B cell (primary cell): ENCODE measurements at regions not wholly inside any gene's neighbourhood (a gene's known extent, or its start where the extent isn't known, plus 50 kb on each side); places are given as distances from the start of the nearest gene placed in this dataset.
"Not testable (repeated sequence)": the region's sequence is repeated elsewhere in the genome, so short reads cannot be mapped to it uniquely, and the experiment has no call there.

Experiments used
- ATAC-seq: fragments of 200-7000 bp; cut with Tn5 transposase; one replicate; pipeline ENCODE4 v1.10.0; 2021; ENCODE audit warnings: low read depth, mild to moderate bottlenecking, moderate number of reproducible peaks, moderate library complexity
- CTCF ChIA-PET: fragments of 350-600 bp; sonication (Branson Sonifier 250); formaldehyde crosslinking; loops from one replicate; lab custom pipeline; 2021; ENCODE audit warnings: antibody characterized with exemption, inconsistent platforms; lab: Charles Lee
- POLR2A ChIA-PET: fragments of 350-600 bp; sonication (Branson Sonifier 250); formaldehyde crosslinking; loops from one replicate; lab custom pipeline; 2021; ENCODE audit warnings: antibody characterized with exemption; lab: Charles Lee
- DNase-seq: peaks from one replicate; pipeline ENCODE4 v3.0.0; 2013
- H2AFZ ChIP-seq: 2 replicates; pipeline ENCODE4 v1.6.1; 2012; ENCODE audit warnings: mild to moderate bottlenecking, low read depth, low read length; ENCODE audit not compliant: insufficient read depth, poor library complexity, severe bottlenecking
- H3K27ac ChIP-seq, 2 donors: 1 replicate in 1 of 2; 2 replicates in 1 of 2; pipeline ENCODE4 v1.5.1; 2012 to 2013; ENCODE audit warnings: low read length in 2 of 2, mild to moderate bottlenecking in 2 of 2, moderate library complexity in 1 of 2
- H3K27me3 ChIP-seq, 4 experiments: fragments of 200-600 bp in 1 of 4; sonication (generic) in 1 of 4; replicated peaks in 1 of 4; 1 replicate in 2 of 4; 2 replicates in 2 of 4; pipeline versions ENCODE4 v1.6.1 to v1.7.0; 2013 to 2016; ENCODE audit warnings: low read length in 3 of 4, mild to moderate bottlenecking in 2 of 4, mixed read lengths in 1 of 4, moderate library complexity in 1 of 4; ENCODE audit not compliant: insufficient read depth in 4 of 4, control insufficient read depth in 3 of 4; ENCODE audit errors: control extremely low read depth in 1 of 4
- H3K36me3 ChIP-seq, 2 experiments: replicated peaks in 1 of 2; 1 replicate in 1 of 2; 2 replicates in 1 of 2; pipeline versions ENCODE4 v1.6.1 to v1.7.1; 2013; ENCODE audit warnings: low read length in 1 of 2; ENCODE audit not compliant: insufficient read depth in 2 of 2, control insufficient read depth in 1 of 2; ENCODE audit errors: control extremely low read depth in 1 of 2, extremely low read depth in 1 of 2
- H3K4me1 ChIP-seq, 2 donors: fragments of 200-600 bp in 1 of 2; sonication (generic) in 1 of 2; 1 replicate in 1 of 2; 2 replicates in 1 of 2; pipeline versions ENCODE4 v1.5.1 to v1.6.1; 2013 to 2017; ENCODE audit warnings: low read length in 2 of 2; ENCODE audit not compliant: control insufficient read depth in 2 of 2, insufficient read depth in 2 of 2
- H3K4me2 ChIP-seq: replicated peaks from 2 replicates; pipeline ENCODE3; 2012; ENCODE audit warnings: mild to moderate bottlenecking, low read depth, low read length; ENCODE audit not compliant: poor library complexity, severe bottlenecking
- H3K4me3 ChIP-seq, 5 experiments: fragments of 200-600 bp in 1 of 5; sonication (generic) in 1 of 5; 1 replicate in 3 of 5; 2 replicates in 2 of 5; pipeline versions ENCODE4 v1.5.1 to v1.7.0; 2011 to 2016; ENCODE audit warnings: low read length in 4 of 5, mild to moderate bottlenecking in 4 of 5, low read depth in 2 of 5, control low read depth in 1 of 5, moderate library complexity in 1 of 5; ENCODE audit not compliant: insufficient read depth in 1 of 5; ENCODE audit errors: control extremely low read depth in 1 of 5, extremely low read depth in 1 of 5
- H3K79me2 ChIP-seq: fragments of 200-600 bp; sonication (generic); one replicate; pipeline ENCODE4 v1.6.0; 2016; ENCODE audit warnings: low read length; ENCODE audit not compliant: control insufficient read depth, insufficient read depth
- H3K9ac ChIP-seq: fragments of 200-600 bp; sonication (generic); 2 replicates; pipeline ENCODE4 v1.6.1; 2017; ENCODE audit warnings: mild to moderate bottlenecking, low read length, moderate library complexity
- H3K9me3 ChIP-seq, 3 donors: one replicate each; pipeline versions ENCODE4 v1.6.1 to v1.7.1; 2013; ENCODE audit warnings: low read length in 2 of 3; ENCODE audit not compliant: control insufficient read depth in 2 of 3, insufficient read depth in 1 of 3; ENCODE audit errors: control extremely low read depth in 1 of 3
- H4K20me1 ChIP-seq: 2 replicates; pipeline ENCODE4 v1.6.0; 2012; ENCODE audit warnings: mild to moderate bottlenecking, low read length; ENCODE audit not compliant: insufficient read depth, control insufficient read depth, poor library complexity, severe bottlenecking
- H3K27ac Mint-ChIP-seq: one replicate; pipeline ENCODE4 v1.8.0; 2021; ENCODE audit warnings: mixed read lengths
- H3K27me3 Mint-ChIP-seq: one replicate; pipeline ENCODE4 v1.8.0; 2021; ENCODE audit warnings: mixed read lengths
- H3K4me1 Mint-ChIP-seq: one replicate; pipeline ENCODE4 v1.8.0; 2021; ENCODE audit warnings: mixed read lengths
- H3K4me3 Mint-ChIP-seq: one replicate; pipeline ENCODE4 v1.8.0; 2021; ENCODE audit warnings: mixed read lengths
- H3K9me3 Mint-ChIP-seq: one replicate; pipeline ENCODE4 v1.8.0; 2022; ENCODE audit warnings: mixed read lengths; ENCODE audit not compliant: insufficient read depth
- WGBS: methylation state at CpG from one replicate; pipeline ENCODE4 v1.1.5; 2013; ENCODE audit warnings: missing lambda C conversion rate; ENCODE audit not compliant: insufficient coverage; 5-methylcytosine and 5-hydroxymethylcytosine counted together
- intact Hi-C: fragments of 100-400 bp; cut with micrococcal nuclease; formaldehyde crosslinking; loops from one replicate; pipeline ENCODE4 v1.10.0; 2022

- H3K27ac Mint-ChIP-seq, H3K27me3 ChIP-seq, H3K4me3 ChIP-seq, H3K4me1 Mint-ChIP-seq, H4K20me1 ChIP-seq, H3K4me1 ChIP-seq, H3K27ac ChIP-seq, H3K27me3 Mint-ChIP-seq, H3K9me3 Mint-ChIP-seq, H3K79me2 ChIP-seq, H2AFZ ChIP-seq, ATAC-seq, H3K36me3 ChIP-seq, CTCF ChIA-PET, H3K9ac ChIP-seq, H3K9me3 ChIP-seq, H3K4me2 ChIP-seq, POLR2A ChIA-PET, DNase-seq, intact Hi-C loops, H3K4me3 Mint-ChIP-seq: not testable (repeated sequence)
- WGBS = no CpG with 5 or more reads among the region's 4 CpGs
Observed at GRCh38 chr6:58007334-58008000, 690.0 kb downstream of the PRIM2 start.

- ATAC-seq, H3K4me3 Mint-ChIP-seq, H3K9me3 Mint-ChIP-seq, CTCF ChIA-PET, H3K36me3 ChIP-seq, intact Hi-C loops, H3K4me1 Mint-ChIP-seq, H3K9ac ChIP-seq, H3K27ac Mint-ChIP-seq, POLR2A ChIA-PET, H3K4me1 ChIP-seq, H3K4me3 ChIP-seq, H3K79me2 ChIP-seq, H3K27me3 Mint-ChIP-seq, H3K27ac ChIP-seq, H3K27me3 ChIP-seq, H4K20me1 ChIP-seq, H2AFZ ChIP-seq, DNase-seq, H3K9me3 ChIP-seq, H3K4me2 ChIP-seq: not testable (repeated sequence)
Observed at GRCh38 chr6:58008001-58008335, 690.5 kb downstream of the PRIM2 start.

- H4K20me1 ChIP-seq, H3K9me3 Mint-ChIP-seq, H3K4me3 Mint-ChIP-seq, POLR2A ChIA-PET, intact Hi-C loops, H3K27me3 ChIP-seq, ATAC-seq, CTCF ChIA-PET, H3K27ac ChIP-seq, H3K36me3 ChIP-seq, H3K9me3 ChIP-seq, H3K27ac Mint-ChIP-seq, DNase-seq, H3K9ac ChIP-seq, H3K4me3 ChIP-seq, H3K27me3 Mint-ChIP-seq, H3K4me2 ChIP-seq, H2AFZ ChIP-seq, H3K4me1 ChIP-seq, H3K79me2 ChIP-seq, H3K4me1 Mint-ChIP-seq: not testable (repeated sequence)
- WGBS = no CpG with 5 or more reads among the region's 8 CpGs
Observed at GRCh38 chr6:58011954-58012600, 694.6 kb downstream of the PRIM2 start.

GRCh38 chr6:58016614-58017013 lies 699.2 kb downstream of the PRIM2 start:
- H3K4me2 ChIP-seq, H3K27me3 Mint-ChIP-seq, H3K4me3 ChIP-seq, H3K9ac ChIP-seq, H3K79me2 ChIP-seq, intact Hi-C loops, H3K9me3 ChIP-seq, H3K9me3 Mint-ChIP-seq, CTCF ChIA-PET, H4K20me1 ChIP-seq, H3K27me3 ChIP-seq, H2AFZ ChIP-seq, DNase-seq, ATAC-seq, H3K4me1 ChIP-seq, H3K4me3 Mint-ChIP-seq, H3K27ac Mint-ChIP-seq, POLR2A ChIA-PET, H3K4me1 Mint-ChIP-seq, H3K27ac ChIP-seq, H3K36me3 ChIP-seq: not testable (repeated sequence)
- no CpG with 5 or more reads among the region's 4 CpGs for WGBS
